Femur (tissue), 1 donor: ENCODE measurements at regions not wholly inside any gene's neighbourhood (a gene's known extent, or its start where the extent isn't known, plus 50 kb on each side); places are given as distances from the start of the nearest gene placed in this dataset.
A peak's percentile ranks its signal among the peaks of the same experiment; 100 is the strongest.

ENCODE experiments used
- DNase-seq: peaks from one replicate; pipeline ENCODE4 v3.0.0-alpha.2; 2017

GRCh38 chr5:163623524-163623923 is 118.1 kb downstream of the MAT2B start:
- DNase-seq = no peak

GRCh38 chr5:163623986-163624385 is 118.6 kb downstream of the MAT2B start:
- no peak for DNase-seq

DNA sequence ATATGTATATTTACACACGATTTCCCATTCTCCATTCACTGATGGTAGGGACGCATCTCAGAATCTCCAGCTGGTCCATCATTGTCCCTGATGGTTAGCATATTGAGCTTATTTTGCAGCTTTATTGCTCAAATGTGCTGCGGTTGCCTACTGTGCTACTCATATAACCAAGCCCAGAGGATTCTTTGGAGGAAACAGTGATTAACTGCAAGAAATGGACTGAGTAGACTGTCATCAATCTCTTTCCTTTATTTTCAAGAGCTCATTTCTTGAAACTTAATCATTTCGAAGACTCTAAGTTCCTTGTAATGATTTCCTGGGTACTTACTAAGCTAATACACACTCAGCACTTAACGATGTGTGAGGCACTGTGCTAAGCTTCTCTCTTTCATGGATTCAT is 119.0 kb downstream of the MAT2B start:
- no peak for DNase-seq

- DNase-seq = no peak
Observed at GRCh38 chr5:163626904-163627434, 121.5 kb downstream of the MAT2B start.

- DNase-seq = no peak
Observed at GRCh38 chr5:163631856-163632255, 126.4 kb downstream of the MAT2B start.

GRCh38 chr5:163633926-163634460 is 128.6 kb downstream of the MAT2B start:
- no peak for DNase-seq

GRCh38 chr5:163635631-163636030 is 130.2 kb downstream of the MAT2B start:
- peak; percentile 34 for DNase-seq

DNA sequence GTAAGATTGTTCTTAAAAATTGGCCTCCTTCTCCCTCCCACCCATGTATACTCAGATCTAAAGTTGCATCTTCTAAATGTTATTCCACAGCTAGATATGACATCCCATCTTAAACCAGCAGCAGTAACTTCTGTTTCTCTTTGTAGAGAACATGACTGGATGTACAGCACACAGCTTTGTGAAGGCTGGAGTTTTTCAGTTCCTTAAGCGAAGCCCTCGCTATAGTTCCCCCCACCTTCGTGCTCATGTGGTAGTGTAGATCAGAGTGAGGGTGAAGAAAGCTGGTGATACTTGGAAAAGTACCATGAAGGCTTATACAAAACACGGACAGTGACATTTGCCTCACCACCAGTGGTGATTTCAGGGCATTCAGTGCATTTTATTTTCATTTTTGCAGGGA is 137.5 kb downstream of the MAT2B start:
- no peak for DNase-seq

GRCh38 chr5:163645421-163646416 is 140.3 kb downstream of the MAT2B start:
- DNase-seq = no peak

DNA sequence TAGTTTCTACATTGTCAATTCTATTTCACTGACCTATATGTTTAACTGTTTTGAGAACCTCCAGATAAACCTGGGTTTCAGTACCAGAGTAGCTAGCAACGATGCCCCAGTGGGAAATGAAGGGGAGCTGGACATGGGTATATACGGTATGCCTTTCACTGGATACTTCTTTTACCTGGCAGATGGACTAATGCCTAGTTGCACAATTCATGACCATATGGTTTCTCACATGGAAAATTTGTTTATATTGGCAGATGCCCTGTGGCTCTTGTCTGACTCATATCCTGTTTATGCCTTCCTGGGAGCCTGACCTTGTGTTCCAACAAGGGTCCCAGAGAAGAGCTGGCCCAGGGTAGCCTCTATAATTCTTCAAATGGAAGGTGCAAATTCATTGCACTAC is 144.1 kb downstream of the MAT2B start:
- DNase-seq = no peak

DNA sequence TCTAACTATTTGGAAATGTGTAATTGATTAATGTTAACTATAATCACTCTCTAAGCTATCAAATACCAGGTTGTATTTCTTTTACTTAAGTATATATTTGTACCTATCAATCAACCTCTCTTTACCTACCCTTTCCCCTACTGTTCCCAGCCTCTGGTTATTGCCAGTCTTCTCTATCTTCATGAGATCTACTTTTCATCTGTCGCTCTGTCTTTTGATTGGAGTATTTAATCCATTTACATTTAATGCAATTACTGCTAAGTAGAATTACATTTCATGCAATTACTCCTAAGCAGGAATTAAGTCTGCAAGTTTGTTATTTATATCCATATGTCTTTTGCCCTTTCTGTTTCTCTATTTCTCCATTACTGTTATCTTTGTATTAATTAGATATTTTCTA is 148.1 kb downstream of the MAT2B start:
- DNase-seq = no peak

DNA sequence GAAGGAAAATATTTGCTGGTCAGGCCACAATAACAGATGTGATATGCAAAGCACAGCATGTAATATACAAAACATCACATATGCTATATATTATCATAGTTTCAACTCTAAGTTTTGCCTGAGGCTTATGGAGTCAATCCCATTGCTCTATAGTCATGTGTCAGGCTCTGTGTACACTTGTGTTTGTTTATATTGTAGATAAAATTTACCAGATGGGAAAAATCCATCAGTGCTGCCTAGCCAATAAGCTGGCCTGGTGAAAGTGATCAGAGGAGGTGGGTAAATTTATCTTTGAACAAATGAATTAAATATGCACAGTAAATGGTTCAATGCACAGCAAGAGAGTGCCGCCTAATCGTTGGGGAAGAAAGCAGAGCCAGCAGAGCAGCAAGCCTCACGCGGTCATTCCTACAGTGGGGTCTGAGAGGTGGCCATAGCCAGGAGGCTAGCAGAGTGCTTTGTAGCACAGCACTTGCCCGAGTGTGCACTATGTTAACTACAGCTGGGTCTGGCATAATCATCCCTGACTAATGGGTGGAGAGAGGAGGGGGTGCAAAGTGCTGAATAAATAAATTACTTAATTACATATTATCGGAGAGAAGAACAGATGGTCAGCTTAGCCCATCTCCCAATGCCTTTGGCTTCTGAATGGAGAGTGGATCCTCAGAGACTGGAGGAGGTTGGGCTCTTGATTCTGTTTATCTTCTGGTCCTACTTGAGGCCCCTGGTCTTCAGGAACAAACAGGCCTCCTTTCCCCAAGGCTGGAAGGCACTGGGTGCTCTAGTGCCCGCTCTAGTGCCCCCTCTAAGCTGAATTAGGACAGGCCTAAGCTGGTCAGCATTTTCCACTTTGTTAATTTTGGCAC is 153.5 kb downstream of the MAT2B start:
- DNase-seq = no peak

- DNase-seq = no peak
Observed at GRCh38 chr5:163659568-163659902, 154.1 kb downstream of the MAT2B start.

DNA sequence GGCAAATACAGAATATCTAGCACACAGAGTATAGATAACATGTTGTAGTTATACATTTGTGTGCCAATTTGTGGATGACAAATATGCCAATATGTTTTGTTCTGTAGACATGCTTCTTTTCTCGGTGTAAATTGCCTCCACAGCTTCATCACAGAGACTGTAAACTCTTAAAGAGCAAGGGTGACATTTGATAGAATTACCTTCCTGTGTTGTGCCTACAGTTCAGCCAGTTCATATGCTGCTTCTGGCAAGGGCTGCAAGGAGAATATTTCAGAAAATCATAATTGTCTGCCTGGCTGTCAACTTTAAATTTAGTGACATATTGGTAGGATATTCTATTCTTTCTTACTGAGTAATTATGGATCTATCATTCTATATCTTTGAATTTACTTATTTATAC is 155.1 kb downstream of the MAT2B start:
- no peak for DNase-seq

DNA sequence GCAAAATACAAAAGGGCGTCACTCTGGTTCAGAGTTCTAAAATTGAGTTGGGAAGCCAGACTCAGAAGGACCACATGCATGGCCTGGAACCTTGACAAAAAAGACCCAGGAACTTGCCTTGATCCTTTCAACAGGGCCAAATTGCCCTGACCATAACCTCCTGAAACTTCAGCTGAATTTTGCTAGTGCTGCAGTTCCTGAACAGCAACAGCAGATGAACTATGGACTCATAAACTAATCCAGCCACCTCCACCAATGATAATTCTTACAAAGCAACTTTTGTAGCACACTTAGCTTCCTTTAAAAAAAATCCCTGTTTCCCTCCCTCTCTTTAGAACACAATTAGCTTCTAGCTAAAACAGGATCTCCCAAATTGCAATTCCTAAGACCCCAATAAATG is 155.9 kb downstream of the MAT2B start:
- DNase-seq = no peak

DNA sequence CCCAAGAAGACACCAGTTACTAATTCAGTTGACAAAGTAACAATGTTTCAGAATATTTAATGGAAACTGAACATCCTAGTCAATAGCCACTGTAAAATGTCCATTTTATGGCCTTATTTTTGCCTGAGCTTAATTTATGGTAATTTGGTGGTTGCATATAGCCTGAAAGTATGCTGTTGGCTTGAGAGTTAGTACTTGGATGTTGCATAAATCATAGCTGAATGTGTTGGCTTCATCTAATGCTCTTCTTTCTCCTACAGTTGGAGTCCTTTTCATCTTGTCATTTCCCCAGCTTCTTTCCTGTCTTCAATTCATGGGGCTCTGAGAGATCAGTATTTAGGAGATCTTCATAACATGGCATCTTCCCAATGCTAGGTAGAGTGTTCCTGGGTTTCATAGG is 164.6 kb downstream of the MAT2B start:
- DNase-seq = no peak

DNA sequence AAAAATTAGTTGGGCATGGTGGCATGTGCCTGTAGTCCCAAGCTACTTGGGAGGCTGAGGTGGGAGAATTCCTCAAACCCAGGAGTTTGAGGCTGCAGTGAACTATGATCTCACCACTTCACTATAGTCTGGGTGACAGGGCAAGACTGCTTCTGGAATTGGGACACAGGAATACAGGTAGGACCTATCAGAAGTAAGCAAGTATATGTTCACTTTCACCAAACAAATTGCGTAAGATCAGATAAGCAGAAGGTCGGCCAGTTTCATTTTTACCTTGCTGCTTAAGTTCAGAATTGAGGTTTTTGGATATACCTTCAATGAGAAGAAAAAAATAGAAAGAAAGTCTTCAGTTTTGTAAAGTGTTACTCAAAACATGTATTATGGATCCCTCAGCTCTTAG is 171.7 kb downstream of the MAT2B start:
- DNase-seq = no peak

DNA sequence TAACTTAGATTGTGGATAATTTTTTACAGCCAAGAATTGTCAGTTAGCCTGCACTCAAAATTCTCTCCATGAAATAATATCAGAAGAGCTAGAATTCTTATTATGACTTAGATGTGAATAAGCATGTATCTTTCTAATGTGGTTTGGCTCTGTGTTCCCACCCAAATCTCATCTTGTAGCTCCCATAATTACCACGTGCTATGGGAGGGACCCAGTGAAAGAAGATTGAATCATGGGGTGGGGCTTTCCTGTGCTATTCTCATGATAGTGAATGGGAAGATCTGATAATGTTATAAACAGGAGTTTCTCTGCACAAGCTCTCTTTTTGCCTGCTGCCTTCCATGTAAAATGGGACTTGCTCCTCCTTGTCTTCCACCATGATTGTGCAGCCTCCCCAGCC is 176.8 kb downstream of the MAT2B start:
- DNase-seq = no peak

- DNase-seq = no peak
Observed at GRCh38 chr5:163687414-163687813, 182.0 kb downstream of the MAT2B start.

DNA sequence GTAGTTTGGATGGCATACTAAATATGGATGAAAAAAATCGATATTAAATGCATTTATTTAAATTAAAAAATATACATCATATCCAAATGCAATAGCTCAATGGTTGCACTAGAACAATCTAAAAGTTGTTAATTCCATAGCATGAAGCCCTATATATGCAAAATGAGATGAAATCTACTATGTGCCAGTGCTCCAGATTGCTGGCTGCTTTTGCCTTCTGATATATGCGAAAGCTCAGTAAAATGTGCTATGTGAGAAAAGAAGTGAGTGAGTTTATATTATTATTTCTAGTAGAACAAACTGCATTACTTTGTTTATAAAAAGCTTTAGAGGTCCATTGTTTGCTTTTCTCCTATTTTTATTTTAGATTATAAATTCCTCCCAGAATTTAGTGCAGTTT is 186.7 kb downstream of the MAT2B start:
- no peak for DNase-seq

DNA sequence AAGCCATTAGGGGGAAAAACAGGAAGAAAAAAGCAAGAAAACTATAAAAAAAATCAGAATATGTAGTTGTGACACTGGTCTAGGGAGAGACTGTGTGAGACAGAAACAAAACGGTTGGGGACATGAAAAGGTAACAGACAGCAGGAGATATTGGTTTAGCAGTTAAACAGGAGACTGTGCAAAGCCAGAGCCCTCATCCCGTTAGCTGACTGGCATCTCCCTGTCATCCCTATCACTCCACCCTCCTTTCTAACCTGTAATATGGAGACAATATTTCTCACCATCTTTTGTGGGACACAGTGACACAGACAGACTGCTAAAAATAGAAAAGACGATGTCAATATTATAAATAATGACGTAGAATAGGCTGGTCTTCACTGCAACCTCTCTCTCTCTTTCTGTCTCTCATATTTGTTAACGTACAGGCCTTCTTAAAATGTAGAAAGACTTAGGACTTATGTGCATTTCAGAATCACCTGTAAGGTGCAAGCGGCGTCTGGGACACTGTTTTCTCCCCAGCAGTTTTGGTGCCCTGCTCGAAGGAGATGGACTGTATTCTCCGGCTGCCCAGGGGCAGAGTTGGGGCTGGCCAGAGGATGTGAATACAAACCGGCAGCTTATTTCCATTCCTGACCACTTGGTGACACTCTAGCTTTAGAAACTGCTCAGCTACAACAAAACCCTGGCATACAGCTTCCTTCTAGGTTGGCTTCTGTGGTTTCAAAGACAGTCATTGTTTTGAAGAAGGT is 190.6 kb downstream of the MAT2B start:
- DNase-seq = peak; percentile 48

DNA sequence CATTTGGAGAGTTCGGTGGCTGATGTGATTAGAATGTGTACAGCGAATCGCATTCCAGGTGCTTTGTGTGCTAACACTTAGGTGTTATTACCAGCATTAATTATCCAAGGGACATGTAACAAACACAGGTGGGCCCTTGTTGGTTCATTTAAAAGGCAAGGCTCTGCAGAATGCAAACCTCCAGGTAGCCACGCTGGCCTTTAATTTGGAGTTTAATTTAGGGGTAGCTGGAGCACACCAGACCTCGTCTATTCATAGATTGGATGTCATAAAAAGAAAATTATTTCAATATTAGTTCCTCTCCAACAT is 191.1 kb downstream of the MAT2B start:
- DNase-seq = no peak
